Daoy (cell line): ENCODE measurements at regions not wholly inside any gene's neighbourhood (a gene's known extent, or its start where the extent isn't known, plus 50 kb on each side); places are given as distances from the start of the nearest gene placed in this dataset.

Experiments
- DNase-seq: peaks from one replicate; pipeline ENCODE4 v3.0.0-alpha.2; 2015; ENCODE audit warnings: low read depth

- DNase-seq, result no peak
These were observed 265.4 kb downstream of the CNTN3 start for GRCh38 chr3:74349015-74349414.

GRCh38 chr3:74347563-74348268 is 266.7 kb downstream of the CNTN3 start:
- no peak for DNase-seq

- no peak for DNase-seq
These were observed 267.6 kb downstream of the CNTN3 start for GRCh38 chr3:74346896-74347295.

- no peak for DNase-seq
These were observed 268.8 kb downstream of the CNTN3 start for GRCh38 chr3:74345701-74346100.

DNA sequence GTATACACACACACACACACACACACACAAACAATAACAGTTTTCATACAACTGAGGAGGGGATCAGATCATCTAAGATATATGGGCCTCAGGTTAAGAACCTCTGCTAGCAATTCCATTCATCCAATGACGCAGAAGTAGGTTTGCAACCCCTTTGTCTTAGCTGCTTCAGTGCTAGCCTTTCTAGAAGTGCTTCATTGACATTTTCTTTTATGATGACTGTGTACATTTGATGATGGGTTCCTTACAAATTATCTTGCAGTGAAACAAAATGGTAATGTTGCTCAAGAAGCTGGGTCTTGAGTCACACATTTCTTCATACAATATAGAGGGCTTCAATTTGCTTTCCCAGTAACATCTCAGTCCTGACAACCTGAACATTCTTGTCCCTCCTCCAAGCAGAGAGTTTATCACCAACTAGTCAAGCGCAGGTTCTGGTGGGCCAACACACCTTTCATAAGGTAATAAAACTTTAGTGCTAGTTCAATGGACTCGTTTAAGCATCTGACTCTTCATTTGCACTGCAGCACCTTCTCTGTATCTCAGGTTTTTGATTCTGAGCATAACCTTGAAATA is 269.5 kb downstream of the CNTN3 start:
- DNase-seq, result no peak

- DNase-seq, result no peak
These were observed 271.1 kb downstream of the CNTN3 start for GRCh38 chr3:74343391-74343790.

GRCh38 chr3:74338998-74339397 is 275.5 kb downstream of the CNTN3 start:
- no peak for DNase-seq

- no peak for DNase-seq
These were observed 282.3 kb downstream of the CNTN3 start for GRCh38 chr3:74332165-74332564.

GRCh38 chr3:74331711-74332110 is 282.7 kb downstream of the CNTN3 start:
- DNase-seq, result no peak

DNA sequence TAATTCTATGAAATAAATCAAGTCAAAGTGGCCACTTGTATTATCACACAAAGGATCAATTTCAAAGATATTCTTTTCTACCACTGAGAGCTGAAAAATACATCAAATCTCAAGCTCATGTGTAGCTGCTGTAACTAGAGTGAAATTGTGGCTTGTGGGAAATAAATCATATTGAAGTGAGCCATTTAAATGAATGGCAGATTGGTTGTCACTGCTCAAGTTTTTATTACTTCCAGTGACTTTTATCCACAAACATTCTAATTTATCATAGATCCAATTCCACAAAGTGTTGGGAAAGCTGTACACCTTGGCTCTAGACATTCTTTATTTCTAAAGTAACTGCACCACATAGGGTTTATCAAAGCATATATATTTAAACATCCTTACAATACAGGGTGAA is 285.4 kb downstream of the CNTN3 start:
- no peak for DNase-seq

- DNase-seq, result no peak
These were observed 286.0 kb downstream of the CNTN3 start for GRCh38 chr3:74328435-74328834.

DNA sequence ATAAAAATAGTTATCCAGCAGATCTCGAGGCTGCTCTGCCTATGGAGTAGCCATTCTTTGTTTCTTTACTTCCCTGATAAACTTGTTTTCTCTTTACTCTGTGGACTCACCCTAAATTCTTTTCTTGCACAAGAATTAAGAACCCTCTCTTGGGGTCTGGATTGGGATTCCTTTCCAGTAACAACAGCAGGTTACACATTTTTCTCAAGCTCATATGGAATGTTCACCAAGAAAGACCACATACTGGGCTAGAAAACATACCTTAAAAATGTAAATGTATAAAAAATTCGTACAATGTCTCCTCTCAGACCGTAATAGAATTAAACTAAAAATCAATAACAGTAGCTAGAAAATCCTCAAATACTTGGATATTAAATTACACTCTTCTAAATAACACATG is 299.2 kb downstream of the CNTN3 start:
- DNase-seq, result no peak

DNA sequence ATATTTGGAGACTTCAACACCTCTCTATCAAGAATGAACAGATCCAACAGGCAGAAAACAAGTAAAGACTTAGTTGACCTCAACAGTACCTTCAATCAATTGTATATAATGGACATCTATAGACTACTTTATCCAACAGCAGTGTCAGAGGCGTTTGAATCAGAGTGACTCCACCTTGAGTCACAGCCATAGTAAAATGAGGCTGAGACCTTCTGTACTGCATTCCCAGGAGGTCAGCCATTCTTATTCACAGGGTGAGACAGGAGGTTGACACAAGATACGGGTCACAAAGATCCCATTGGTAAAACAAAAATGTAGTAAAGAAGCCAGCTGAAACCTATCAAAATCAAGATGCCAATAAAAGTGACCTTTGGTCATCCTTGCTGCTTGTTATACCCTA is 299.8 kb downstream of the CNTN3 start:
- DNase-seq, result no peak

- no peak for DNase-seq
These were observed 304.7 kb downstream of the CNTN3 start for GRCh38 chr3:74309716-74310115.

DNA sequence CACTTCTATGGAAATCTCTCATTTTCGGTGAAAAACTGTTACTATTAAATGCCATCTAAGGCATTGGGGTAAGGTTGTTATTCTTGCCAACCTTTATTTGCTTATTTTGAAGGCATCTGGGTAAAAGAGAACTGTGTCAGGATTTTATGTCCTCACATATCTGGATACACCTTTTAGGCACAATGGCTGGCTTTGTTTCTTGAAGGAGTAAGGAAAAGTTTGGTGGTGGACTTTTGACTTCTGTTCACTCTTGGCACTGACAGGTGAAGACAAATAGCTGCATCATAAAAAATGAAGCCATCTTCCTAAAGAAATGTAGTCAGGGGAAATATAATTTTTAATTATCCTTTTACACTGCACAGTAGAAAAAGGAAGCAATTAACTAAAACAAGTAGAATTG is 310.0 kb downstream of the CNTN3 start:
- DNase-seq, result no peak

DNA sequence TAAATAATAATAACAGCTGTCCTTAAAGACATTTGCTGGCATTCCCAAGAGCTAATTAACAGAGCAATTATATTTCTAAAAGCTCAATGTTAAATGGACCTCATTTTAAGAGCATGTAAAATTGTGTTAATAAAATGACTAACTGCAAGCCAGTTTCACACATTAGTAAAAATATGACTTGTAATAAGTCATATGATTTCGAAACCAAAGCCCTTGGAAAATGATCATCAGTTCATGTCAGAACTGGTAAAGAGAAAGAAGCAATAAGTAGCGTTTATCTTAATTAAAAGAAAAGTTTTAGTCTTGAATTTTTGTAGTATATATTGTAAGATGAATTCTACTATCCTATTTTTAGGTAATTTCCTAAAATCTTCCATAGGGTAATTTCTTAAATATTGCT is 310.7 kb downstream of the CNTN3 start:
- DNase-seq, result no peak

GRCh38 chr3:74302969-74303368 is 311.5 kb downstream of the CNTN3 start:
- DNase-seq, result no peak

GRCh38 chr3:74302281-74302680 is 312.2 kb downstream of the CNTN3 start:
- no peak for DNase-seq

- DNase-seq, result no peak
These were observed 313.4 kb downstream of the CNTN3 start for GRCh38 chr3:74301056-74301455.

DNA sequence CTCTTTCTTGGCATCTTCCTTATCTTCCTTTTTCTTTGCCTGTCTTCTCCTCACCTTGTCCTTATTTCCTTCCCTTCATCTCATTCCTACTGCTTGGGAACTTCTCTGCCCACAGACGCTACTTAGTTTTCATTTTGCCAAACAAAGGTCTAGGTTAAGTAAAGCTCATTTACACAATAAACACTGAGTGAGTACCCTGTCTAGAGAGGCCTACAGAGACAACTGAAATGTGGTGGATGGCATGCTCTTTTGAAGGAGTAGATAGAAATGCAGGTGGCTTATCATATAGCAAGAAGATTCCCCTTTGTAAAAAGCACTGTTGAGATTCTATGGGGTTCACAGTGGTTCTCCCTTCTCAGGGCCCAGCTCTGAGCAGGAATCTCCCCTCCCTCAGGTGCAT is 319.0 kb downstream of the CNTN3 start:
- DNase-seq, result no peak

DNA sequence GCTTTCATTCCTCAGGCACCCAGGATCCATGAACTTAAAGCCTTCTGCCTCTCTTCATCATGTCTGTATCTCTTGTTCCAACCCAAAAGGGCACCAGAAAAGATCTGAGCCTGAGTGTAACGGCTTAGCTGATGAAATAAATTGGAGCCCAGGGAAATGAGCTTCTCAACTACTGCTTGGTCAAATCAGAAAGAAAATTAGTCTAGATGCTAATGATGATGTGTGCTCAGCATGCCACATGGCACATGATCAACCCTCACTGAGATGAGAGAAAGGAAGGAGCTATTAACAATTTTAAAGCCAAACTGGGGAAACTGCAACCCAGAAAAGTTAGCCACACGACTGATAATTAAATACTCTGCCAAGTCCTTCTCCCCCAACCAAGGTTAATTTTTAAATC is 325.7 kb downstream of the CNTN3 start:
- DNase-seq, result no peak

DNA sequence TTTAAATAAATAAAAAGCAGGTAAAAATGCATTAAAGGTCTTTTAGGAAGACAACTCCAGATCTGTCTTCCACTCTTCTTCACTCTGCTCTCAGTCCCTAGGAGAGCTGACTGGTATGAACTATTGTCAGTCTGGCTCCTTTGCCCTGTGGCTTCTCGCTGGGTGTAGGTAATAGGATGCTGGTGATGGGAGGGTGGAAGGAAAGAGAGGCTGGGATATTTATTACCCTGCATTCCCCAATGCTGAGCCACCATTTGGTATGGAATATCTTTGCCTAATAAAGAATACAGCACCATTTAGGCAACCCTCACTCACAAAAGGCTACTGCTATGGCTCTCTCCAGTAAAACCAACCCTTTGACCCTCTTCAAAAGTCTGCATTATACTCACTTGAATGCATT is 326.9 kb downstream of the CNTN3 start:
- DNase-seq, result no peak

GRCh38 chr3:74282202-74282601 is 332.3 kb downstream of the CNTN3 start:
- no peak for DNase-seq

- no peak for DNase-seq
These were observed 332.8 kb downstream of the CNTN3 start for GRCh38 chr3:74281705-74282104.
